ENCODE measurements at regions not wholly inside any gene's neighbourhood (a gene's known extent, or its start where the extent isn't known, plus 50 kb on each side); places are given as distances from the start of the nearest gene placed in this dataset.

DNA sequence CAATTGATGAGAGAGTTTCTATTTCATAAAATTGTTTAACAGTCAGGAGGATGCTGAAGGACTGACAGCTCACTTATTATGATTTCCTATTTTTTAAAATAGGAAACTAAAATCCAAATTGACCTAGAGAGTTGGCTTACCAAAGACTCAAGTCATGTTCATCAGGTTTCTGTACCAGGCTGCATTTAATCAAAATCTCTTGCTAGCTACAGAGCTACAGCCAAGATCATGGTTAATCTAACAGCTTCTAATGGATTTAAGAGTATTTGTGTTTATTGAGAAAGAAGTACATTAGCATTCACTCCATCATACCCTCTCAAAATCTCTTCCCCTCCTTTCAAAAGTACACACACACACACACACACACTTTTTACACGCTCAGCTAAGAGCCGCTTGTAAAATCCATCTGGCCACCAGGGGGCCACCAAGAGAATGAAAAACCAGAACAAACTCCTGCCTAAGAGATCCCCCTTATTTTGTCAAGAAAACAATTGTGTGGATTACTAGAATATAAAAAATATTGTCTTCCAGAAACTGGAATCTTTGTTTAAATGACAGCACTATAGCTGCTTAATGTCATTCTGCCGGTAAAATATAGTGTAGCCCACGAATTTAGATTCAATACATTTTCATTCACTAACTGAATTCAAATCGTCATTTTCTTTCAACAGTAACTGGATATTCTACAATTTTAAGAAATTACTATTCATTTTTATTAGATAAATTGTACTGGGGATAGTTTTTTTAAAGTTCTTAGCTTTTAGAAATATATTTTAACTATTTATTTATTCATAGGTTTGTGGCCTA is 334.0 kb downstream of the BTG1 start:
- ChIA-PET POLR2A (interaction anchor here (0.5 to 1.5 kb wide), 11 partner anchors 13 to 1295 kb away, joined by 3 to 7 read pairs (median 3); no protein-coding TSS in a partner anchor), CTCF (ENCODE audit: unreplicated experiment) (interaction anchor here (0.6 to 1.1 kb wide), 3 partner anchors 28 to 552 kb away, joined by 3 to 4 read pairs (median 4); no protein-coding TSS in a partner anchor)
- Histone ChIP-seq H3K9me3 (ENCODE audit: low read length) (no peaks in the 10 kb centered on the region), H3K36me3 (ENCODE audit: insufficient read depth, low read length) (no peaks in the 10 kb centered on the region), H3K4me3 (ENCODE audit: low read depth, low read length, poor library complexity, severe bottlenecking) (no peak overlapping the region), H2AFZ (ENCODE audit: low read length) (no peak overlapping the region), H4K20me1 (ENCODE audit: insufficient read depth, low read length) (no peaks in the 10 kb centered on the region), H3K79me2 (ENCODE audit: insufficient read depth, low read depth, low read length) (no peaks in the 10 kb centered on the region), H3K4me1 (ENCODE audit: insufficient read depth, low read length, poor library complexity, severe bottlenecking) (no peaks in the 10 kb centered on the region), H3K27ac (ENCODE audit: low read depth, low read length, poor library complexity, severe bottlenecking) (no peak overlapping the region), H3K4me2 (ENCODE audit: low read length) (no peak overlapping the region), H3K9me2 (ENCODE audit: insufficient read depth, low read length) (no peaks in the 10 kb centered on the region)
- intact Hi-C loops (cut with micrococcal nuclease; ENCODE audit: unreplicated experiment), result loop anchor here (1.0 to 5.0 kb wide), 4 partner anchors 331 to 839 kb away; no protein-coding TSS in a partner anchor
- BruUV-seq (replicated peaks), result no TSS peak
- TF ChIP-seq, protein P1, sequence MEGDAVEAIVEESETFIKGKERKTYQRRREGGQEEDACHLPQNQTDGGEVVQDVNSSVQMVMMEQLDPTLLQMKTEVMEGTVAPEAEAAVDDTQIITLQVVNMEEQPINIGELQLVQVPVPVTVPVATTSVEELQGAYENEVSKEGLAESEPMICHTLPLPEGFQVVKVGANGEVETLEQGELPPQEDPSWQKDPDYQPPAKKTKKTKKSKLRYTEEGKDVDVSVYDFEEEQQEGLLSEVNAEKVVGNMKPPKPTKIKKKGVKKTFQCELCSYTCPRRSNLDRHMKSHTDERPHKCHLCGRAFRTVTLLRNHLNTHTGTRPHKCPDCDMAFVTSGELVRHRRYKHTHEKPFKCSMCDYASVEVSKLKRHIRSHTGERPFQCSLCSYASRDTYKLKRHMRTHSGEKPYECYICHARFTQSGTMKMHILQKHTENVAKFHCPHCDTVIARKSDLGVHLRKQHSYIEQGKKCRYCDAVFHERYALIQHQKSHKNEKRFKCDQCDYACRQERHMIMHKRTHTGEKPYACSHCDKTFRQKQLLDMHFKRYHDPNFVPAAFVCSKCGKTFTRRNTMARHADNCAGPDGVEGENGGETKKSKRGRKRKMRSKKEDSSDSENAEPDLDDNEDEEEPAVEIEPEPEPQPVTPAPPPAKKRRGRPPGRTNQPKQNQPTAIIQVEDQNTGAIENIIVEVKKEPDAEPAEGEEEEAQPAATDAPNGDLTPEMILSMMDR (conservative IDR thresholded peaks at IDR 0.05; ENCODE audit: low read length), result peak; percentile 97
- TF ChIP-seq EZH2phosphoT487 (IDR thresholded peaks at IDR 0.05; ENCODE audit: borderline replicate concordance, low read depth, low read length), result no peak
- peak; percentile 66 for DNase-seq (ENCODE audit: low spot score)

DNA sequence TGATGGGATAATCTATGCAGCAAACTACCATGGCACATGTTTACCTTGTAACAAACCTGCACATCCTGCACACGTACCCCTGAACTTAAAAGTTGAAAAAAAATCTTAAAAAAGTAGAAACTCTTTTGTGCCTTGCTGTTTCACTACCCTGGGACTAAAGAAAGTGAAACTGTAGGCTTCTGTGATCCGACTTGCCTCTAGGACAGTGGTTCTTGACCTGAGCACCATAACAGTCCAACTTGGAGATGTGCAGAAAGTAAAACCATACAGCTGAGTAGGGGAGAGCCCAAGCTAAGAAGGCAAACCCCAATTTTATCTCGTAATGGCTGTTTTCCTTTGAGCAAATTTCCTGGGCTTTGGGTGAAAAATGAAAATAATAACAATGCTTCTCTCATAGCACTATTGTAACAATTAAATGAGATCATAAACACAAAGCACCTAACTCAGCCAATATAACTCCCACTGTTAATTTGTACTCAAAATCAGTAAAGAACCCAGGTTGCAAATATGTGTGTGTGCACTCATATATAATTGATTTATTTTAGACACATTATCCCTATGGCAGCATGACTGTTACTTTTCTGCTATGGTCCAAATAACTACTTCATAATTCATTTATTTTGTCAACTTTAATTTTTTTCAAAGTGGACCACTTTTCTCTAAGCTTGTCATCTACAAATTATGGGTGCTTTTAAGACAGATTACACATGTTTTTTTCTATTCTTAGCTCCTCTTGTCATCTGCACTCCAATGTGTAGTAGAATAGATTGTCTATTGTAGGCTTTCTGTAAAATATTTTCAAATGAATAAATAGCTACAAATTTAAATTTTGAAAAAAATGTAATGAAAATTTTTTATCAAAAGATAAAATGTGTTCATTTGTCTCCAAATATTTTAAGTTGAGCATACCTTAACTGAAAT is 334.9 kb downstream of the BTG1 start:
- ChIA-PET CTCF (ENCODE audit: unreplicated experiment) (interaction anchor here (0.6 to 1.1 kb wide), 3 partner anchors 27 to 553 kb away, joined by 3 to 4 read pairs (median 4); no protein-coding TSS in a partner anchor), POLR2A (interaction anchor here (0.6 to 1.5 kb wide), 10 partner anchors 21 to 1296 kb away, joined by 3 to 7 read pairs (median 3); no protein-coding TSS in a partner anchor)
- no peak for DNase-seq (ENCODE audit: low spot score)
- no TSS peak for BruUV-seq (replicated peaks)
- no peak for TF ChIP-seq EZH2phosphoT487 (IDR thresholded peaks at IDR 0.05; ENCODE audit: borderline replicate concordance, low read depth, low read length)
- TF ChIP-seq, protein P1 (conservative IDR thresholded peaks at IDR 0.05; ENCODE audit: low read length), result no peak
- Histone ChIP-seq H2AFZ (ENCODE audit: low read length) (no peak overlapping the region), H3K9me3 (ENCODE audit: low read length) (no peaks in the 10 kb centered on the region), H3K4me3 (ENCODE audit: low read depth, low read length, poor library complexity, severe bottlenecking) (no peak overlapping the region), H4K20me1 (ENCODE audit: insufficient read depth, low read length) (no peaks in the 10 kb centered on the region), H3K27ac (ENCODE audit: low read depth, low read length, poor library complexity, severe bottlenecking) (no peak overlapping the region), H3K4me2 (ENCODE audit: low read length) (no peak overlapping the region), H3K79me2 (ENCODE audit: insufficient read depth, low read depth, low read length) (no peaks in the 10 kb centered on the region), H3K36me3 (ENCODE audit: insufficient read depth, low read length) (no peaks in the 10 kb centered on the region), H3K9me2 (ENCODE audit: insufficient read depth, low read length) (no peaks in the 10 kb centered on the region), H3K4me1 (ENCODE audit: insufficient read depth, low read length, poor library complexity, severe bottlenecking) (no peaks in the 10 kb centered on the region)
- intact Hi-C loops (cut with micrococcal nuclease; ENCODE audit: unreplicated experiment), result loop anchor here (1.0 to 5.0 kb wide), 4 partner anchors 332 to 840 kb away; no protein-coding TSS in a partner anchor
